NCI-H1694 (cell line): ENCODE measurements at regions not wholly inside any gene's neighbourhood (a gene's known extent, or its start where the extent isn't known, plus 50 kb on each side); places are given as distances from the start of the nearest gene placed in this dataset.

Source experiments
- DNase-seq: peaks from one replicate; lab custom pipeline; 2025; lab: John Stamatoyannopoulos, UW

DNA sequence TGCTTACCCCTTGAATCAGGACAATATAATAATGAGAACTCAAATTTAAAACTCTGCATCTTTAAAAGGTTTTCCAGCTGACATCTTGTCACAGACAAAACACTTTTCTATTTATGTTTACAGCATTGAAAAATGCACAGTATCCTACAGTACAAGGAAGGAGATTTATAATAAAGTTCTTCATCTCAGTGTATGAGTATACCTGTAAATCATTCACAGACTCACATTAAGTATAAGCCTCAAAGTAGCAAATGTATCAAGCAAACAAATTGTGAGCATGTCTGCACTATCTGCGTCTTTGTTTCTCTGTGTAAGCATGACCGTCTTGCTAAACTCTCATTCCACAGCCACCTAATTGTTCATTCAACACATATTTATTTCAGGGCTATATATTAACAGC, 52.8 kb downstream of the PPP1R2C start:
- no peak for DNase-seq

DNA sequence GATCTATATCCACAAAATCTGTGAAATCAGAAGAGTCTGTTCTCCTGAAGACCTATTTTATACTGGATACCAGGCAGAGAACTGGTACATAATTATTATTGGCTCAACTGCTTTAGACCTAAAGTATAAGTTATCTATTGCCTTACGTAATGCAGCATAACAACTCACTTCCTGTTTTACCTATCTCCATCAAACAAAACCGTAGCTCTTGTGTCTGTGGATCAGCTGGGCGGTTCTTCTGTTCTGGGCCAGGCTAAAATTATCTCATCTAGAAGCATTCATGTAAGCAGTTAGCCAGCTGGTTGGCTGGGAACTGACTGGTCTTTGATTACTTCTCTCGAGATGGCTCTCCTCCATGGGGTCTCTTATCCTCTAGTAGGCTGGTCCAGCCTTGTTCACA, 57.8 kb downstream of the PPP1R2C start:
- no peak for DNase-seq

DNA sequence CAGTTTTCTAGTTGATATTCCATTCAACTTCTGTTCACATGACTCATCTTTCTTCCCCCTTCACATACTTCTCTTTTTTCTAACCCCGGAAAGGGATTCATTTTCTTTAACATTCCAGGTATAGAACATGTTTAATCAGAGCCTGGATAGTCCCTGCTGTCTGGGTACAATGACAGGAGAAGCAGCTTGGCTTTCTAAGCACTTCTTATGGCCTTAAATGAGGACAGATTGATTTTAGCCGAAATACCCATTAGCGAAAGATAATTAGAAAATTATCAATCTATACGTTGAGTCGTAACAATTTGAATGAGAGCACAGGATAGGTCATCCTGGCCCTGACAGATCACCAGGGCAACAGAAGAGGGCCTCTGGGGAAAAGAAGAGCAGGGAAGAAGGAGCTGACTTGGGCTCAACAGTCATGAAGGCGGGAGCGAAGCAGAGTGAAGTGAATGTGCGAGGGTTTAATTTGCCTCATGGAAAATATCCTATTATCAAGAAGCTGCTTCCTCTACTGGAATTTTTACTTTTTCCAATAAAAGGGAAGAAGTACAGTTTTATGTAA, 62.2 kb downstream of the PPP1R2C start:
- DNase-seq: no peak

DNA sequence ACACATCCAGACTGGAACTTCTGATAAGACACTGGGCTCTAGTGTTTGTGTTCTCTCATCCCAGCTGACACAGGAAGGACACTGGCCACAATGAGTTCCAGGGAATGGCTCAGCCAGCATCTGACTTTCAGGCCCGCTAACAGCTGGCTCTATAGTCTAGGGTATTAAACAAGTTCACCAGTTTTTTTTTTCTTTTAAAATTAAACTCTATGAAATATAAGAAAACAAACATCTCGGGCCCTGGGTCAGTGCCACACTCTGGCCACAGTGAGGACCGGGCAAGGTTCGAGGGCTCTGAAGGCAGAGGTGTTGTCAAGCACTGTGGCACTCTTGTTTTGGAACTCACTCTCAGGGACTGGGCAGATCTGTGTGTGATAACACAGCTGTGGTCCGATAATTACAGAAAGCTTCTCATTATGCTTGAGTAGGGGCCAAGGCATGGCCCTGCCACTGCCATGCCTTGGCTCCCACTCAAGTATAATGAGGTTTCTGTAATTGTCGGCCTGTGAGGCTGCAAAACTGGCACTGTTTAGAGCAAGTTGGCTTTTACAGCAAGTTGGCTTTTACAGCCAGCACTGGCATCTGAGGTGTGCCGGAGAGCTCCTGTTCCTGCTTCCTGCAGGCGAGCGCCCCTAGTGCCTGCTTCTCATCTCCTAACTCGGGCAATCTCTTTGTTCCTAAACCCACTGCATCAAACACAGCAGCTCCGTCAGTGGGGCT, 62.8 kb downstream of the PPP1R2C start:
- peak; percentile 71 for DNase-seq

DNA sequence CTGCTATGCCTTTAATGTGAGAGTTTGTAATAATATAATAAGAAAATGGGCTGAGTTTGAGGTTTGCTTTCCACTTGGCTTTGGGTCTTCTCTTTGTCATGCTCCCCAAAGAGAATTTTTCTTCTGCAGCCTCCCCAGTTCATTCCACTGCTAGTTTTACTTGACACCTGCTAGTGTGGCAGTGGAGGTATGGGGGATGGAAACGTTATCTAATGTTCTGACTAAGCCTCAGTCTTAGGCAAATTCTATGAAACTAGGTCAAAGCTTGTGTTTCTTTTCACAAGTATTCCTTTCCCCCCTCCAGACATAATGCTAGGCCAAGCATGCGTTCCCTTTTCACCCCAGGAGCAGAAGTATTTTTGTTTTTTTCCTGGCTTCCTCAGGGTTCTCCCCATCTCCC, 67.5 kb downstream of the PPP1R2C start:
- DNase-seq: no peak

DNA sequence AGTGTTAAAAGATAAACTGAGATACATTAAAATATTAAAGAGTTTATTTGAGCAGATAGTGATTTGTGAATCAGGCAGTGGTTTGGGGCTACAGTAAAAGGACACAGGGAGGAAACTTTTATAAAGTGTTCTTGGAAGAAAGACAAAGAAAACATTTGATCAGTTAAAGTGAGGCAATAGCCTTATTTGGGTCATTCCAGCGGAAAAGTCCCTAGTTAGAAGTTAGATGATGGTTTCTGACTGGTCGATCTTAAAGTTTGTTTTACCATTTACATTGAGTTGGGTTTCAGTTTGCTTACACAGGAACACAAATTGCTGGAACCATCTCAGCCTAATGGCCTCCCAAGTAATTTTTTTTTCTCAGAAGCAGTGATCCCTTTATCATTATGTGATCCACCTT, 69.7 kb downstream of the PPP1R2C start:
- DNase-seq: no peak

DNA sequence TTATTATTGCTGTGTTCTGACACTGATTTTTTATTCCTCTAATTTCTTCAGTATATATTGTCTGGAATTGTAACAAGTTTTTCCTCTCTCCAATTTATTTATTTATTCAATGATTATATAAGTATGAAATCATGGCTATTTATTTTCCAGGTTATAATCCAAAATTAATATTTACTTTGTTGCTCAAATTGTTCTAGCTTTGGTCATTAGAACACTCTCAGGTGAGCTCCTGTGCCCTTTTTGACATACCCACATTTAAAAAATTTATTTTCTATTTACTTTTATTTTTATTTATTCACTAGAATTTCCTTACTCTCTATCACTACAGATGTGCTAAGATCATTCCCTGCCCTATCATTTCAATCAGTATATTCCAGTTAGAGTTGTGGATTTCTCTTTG, 70.2 kb downstream of the PPP1R2C start:
- DNase-seq: no peak

DNA sequence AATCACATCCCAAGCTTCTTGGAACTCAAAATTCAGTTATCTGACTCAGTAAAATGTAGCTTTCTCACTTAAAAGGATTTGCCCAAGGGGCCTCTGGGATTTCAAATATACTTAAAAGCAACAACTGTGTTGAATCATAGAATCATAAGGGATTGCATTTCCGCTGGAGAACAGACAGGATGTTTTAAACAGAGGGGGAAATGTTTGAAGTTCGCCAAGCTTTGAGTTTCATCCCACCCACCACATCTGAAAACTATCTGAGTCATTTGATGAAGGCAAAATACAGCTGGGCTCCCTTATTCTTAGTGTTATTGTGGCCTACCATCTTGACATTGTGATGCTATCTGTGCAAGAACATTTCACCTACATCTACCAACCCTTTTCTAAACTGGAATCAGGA, 73.5 kb downstream of the PPP1R2C start:
- no peak for DNase-seq

DNA sequence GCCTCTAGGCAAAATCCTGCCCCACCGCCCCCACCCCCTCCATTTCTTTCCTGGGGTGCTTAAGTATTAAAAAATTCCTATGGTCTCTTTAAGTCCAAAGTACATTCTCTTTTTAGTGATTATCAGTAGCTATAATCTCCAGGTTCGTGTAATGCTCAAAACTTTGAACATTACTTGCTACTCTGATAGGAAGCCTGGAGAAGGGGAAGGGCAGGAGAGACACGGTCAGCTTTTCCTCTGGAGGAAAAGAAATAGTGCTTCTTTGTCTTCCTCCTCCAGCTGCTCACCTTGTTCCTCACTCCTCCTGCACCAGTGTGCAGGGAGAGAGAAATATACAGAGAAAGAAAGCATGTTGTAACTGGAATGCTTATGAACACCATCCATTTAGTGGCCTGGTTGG, 80.4 kb downstream of the PPP1R2C start:
- no peak for DNase-seq

DNA sequence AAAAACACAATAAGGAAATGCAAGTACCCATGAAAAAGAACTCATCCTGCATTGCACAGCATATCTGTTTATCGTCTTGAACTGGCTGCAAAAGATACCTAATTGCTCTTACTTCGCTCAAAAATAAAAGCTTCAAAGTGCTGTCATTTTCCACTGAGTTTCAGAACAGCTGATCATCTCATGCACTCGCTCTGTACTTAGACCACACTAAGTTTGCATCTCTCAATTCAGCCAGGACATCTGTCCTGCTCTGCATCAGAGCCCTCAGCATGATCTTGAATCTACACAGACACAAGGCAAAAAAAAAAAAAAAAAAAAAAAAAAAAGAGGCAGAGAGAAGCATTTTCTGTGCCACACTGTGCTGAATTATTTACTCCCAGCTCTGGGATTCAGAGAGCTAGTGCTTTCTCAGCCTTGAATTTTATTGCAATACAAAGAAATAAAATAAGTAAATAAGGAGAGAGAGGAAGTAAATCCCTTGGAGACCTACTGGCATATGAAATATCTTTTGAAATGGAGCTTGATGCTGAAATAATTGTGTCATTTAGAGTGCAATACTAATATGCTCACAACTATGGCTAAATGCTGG, 81.3 kb downstream of the PPP1R2C start:
- no peak for DNase-seq

DNA sequence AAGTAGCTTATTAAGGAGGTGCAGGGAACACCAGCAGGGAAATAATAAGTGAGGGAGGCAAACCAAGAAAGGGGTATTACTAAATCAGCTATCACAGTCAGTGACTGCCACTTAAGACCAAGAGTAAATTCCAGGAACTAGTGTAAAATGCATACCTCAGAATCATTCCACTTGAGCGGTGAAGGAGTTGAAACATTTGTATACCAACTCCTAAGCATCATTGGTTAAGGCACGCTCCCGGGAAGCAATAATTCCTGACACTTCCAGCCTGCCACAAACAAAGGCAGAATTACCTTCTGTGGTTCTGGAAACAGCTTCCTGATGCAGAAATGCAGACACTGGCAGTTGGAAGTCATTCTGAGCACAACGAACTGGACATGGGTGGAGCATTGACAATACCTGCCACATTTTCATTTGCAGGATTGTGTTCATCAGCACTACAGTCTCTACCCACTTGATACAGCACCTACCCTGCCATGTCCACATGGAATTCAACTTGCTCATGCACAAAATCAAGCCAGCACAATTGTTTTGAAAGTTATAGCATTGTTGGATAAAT, 82.1 kb downstream of the PPP1R2C start:
- no peak for DNase-seq

DNA sequence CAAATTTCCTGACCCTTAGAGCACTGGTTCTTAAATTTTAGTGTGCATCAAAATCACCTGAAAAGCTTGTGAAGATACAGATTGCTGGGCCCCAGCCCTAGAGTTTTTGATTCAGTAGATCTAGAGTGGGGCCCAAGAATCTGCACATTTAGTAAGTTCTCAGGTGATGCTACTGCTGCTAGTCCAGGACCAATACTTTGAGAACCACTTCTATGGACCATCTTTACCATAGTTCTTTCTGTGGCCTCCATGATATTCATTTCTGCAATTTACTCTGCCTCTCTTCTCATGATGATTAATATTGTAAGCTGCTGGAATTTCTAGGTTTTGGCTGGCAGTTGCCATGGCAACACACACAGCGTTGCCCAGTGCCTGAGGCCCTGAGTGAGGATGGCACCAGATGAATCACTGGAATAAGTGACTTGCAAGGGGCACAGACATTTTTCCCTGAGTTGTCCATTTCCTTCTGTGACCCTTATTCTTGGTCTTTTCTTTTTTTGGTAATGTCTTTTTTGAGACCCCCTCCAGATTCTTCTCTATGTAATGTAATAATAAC, 83.6 kb downstream of the PPP1R2C start:
- no peak for DNase-seq

DNA sequence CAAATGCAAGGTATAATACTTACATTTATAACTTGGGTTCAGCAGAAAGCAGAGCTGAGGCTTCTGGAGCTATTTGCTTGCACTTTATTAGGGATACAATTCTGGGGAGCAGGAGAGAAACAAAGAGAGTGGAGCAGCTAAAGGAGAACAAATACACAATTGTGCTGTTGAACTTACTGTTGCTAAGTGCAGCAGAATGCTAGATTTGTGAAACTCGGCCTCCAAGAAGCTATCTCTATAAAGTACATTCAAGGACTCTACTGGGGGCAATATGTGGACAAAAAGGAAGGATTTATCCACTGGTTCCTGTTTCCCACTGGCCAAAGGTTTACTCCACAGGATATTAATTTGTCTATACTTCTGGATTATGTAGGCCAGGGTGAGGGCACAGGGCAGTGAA, 86.8 kb downstream of the PPP1R2C start:
- no peak for DNase-seq

DNA sequence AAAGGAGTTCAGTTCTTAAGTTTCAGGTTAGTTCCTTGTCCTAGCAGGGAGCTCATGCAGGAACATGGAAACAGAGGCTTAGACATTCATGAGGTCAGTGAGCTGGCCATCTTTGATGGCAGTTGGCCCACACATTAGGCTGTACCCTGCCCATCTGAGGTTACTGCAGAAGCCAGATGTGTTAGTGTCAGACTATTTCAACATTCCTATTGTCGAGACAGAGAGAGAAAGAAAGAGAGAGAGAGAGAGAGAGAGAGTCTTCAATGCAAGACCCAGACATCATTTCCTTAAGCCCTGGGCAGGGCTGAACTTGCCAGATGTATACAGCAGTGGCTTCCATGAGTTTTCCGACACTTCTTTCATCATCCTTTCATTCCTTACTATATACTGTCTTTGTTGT, 91.3 kb downstream of the PPP1R2C start:
- no peak for DNase-seq

DNA sequence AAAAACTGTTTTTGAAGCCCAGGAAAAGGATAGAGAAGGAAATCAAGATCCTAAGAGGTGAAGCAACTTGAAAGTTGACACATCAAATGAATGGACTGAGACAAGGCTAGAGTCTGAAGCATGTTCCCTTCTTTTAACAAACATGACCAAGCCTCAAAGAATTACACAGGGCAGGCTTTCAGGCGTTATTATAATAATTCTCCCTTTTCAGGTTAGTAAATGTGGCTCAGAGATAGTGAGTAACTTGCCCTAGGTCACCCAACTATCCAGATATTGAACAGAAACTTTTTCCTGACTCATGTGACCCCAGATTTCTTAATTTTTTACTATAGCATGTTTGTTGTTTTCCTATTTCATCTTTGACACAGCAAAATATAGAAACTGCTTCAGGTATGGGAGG, 91.7 kb downstream of the PPP1R2C start:
- no peak for DNase-seq

DNA sequence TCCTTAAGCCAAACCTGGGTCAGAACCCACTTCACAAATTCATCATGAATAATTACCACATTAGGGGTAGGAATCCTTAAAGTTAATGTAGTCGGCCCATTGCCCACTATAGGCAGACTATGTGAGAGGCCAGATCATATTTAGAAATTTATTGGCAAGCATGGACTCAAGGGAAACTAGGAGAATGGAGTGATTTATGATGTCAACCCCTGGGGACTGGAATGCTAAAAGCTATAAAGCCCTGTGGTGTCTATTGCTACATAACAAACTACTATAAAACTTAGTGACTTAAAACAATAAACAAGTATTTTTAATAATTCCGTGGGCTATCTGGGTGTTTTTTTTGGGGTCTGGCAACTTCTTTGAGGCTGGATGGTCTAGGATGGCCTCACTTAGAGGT, 93.9 kb downstream of the PPP1R2C start:
- DNase-seq: no peak

DNA sequence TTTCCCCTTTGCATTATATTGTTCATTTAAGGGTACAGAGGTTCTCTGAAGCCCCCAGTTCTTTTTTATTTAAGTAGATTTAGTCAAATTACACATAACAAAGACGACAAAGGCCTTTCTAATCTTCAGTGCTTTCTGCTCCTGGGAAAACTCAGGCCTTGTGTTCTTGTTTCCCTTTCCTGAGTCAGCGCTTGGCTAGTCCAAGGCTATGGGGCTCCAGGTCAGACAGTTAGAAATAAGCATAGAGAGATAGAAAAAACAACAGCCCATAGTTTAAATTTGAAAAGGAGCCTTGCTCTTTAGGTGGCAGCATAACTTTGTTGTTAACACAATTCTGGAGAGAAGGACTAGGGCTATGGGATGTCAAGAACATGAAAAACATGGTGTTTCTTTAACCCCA, 97.3 kb downstream of the PPP1R2C start:
- DNase-seq: no peak

DNA sequence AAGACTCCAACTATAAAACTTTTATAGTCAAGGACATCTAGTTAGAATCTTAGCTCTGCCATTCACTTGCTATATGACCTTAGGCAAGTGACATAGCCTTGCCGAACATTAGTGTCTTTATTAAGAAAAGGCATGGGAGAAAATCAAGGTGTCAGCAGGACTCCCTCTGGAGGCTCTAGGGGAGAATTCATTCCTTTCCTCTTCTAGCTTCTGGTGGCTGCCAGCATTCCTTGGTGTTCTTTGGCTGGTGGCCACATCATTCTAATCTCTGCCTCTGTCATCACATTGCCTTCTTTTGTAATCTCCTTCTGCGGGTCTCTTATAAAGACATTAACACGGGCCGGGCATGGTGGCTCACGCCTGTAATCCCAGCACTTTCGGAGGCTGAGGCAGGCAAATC, 99.8 kb downstream of the PPP1R2C start:
- DNase-seq: no peak

DNA sequence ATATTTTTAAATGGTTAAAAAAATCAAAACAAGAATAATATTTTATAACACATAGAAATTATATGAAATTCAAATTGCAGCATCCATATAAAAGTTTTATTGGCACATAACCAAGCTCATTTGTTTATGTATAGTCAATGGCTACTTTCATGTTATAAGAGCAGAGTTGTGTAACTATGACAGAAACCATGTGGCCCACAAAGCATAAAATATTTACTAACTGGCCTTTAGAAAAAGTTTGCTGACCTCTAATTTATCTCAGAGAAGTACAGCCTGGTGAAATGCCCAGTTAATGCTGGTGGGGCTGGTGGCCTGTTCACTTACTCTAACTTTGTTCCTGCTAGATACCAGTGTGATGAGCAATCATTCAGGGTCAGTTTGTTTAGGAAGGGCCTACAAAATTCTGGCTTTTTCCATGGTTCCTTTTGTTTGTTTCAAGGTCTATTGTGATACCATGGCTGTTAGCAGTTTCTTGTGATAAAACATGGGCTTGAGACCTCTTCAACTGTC, 104.6 kb downstream of the PPP1R2C start:
- DNase-seq: no peak

DNA sequence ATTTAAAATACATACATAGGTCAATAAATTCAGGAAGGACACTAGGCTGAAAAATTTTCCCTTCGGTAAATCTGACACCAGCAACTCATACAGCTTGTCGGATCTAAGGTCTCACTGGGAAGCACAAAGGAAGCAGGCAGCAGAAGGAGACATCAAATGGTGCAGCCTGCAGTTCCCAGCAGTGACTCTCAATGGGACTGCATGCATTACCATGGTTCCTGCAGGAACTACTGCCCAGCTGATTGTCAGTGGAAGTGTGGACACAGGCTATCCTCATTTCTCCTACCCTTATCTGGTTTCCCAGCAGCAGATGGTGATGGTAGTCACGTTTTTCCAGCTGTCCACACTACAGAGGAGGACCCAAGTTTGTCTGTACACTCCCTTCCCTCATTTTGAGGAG, 113.3 kb downstream of the PPP1R2C start:
- DNase-seq: no peak

DNA sequence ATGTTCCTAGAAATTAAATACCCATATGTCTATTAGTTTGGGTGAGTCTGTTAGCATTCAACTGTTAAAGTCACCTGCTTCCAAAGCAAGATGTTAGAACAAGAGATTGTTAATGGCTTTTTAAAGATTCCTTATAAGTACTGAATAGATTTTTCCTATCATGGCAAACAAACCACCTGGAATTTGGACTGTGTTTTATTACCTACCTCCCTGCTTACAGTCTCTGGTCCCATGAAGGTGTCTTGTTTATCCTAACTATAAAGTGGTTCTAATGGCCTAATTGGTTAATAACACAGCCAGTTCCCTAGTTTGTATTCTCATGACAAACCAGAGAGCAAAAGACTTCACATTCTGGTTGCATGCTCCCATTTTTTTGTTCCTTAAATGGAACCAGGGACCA, 149.5 kb downstream of the PPP1R2C start:
- no peak for DNase-seq

DNA sequence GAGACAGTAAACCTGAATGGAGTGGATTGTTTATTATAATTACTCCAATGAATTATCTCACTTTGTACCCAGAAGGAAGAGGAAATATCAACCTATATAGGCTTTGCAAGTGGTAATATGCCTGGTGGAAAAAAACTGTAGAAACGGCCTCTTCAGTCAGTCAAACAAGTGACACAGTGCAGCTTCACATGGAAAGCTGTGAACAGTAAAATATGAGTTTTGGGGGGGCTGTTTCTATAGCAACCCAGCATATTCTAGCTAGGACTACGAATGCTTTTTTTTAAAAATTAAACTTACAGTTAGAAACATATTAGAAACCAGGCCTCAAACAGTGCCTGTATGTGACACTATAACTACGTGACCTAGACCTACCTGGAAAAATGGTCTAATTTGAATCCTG, 150.1 kb downstream of the PPP1R2C start:
- no peak for DNase-seq

DNA sequence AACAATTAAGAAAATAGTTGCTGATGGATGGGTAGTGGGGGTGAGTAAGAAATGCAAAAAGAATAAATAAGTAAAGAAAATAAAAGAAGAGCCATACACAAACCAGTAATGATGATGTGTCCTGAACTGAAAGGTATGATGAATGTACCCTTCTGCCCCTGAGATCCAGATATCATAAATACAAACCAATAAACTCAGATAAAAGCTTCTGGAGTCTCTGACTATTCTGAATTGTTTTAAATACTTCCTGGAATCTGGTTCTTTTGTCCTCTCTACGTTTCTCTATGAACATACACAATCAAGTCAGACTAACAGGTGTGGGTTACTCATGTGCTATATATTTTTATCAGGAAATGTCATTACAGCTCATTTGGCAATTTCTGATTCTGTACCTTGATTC, 153.4 kb downstream of the PPP1R2C start:
- no peak for DNase-seq
